H1 (cell line): ENCODE measurements at regions not wholly inside any gene's neighbourhood (a gene's known extent, or its start where the extent isn't known, plus 50 kb on each side); places are given as distances from the start of the nearest gene placed in this dataset.

Source experiments
- EP300 ChIP-seq, 2 experiments: IDR thresholded peaks; 1 replicate in 1 of 2; 2 replicates in 1 of 2; pipeline ENCODE4 v1.6.1; 2011 to 2012; ENCODE audit warnings: low read depth in 2 of 2, low read length in 2 of 2, mild to moderate bottlenecking in 2 of 2, borderline replicate concordance in 1 of 2, inconsistent platforms in 1 of 2, moderate library complexity in 1 of 2
- KDM4A ChIP-seq: IDR thresholded peaks from one replicate; pipeline ENCODE4 v1.7.1; 2012; ENCODE audit warnings: low read depth, mild to moderate bottlenecking, moderate library complexity, low read length, inconsistent platforms; ENCODE audit not compliant: severe bottlenecking
- RAD21 ChIP-seq, 2 experiments: IDR thresholded peaks in 1 of 2; conservative IDR thresholded peaks in 1 of 2; 2 replicates each; pipeline ENCODE4 v1.6.1; 2011; ENCODE audit warnings: low read depth in 2 of 2, low read length in 2 of 2, improper control_type of control experiment in 1 of 2, inconsistent platforms in 1 of 2, mild to moderate bottlenecking in 1 of 2, moderate library complexity in 1 of 2
- TF ChIP-seq, protein P1 (sequence below): IDR thresholded peaks from 2 replicates; pipeline ENCODE4 v1.6.1; 2012; ENCODE audit warnings: low read length, inconsistent platforms

DNA sequence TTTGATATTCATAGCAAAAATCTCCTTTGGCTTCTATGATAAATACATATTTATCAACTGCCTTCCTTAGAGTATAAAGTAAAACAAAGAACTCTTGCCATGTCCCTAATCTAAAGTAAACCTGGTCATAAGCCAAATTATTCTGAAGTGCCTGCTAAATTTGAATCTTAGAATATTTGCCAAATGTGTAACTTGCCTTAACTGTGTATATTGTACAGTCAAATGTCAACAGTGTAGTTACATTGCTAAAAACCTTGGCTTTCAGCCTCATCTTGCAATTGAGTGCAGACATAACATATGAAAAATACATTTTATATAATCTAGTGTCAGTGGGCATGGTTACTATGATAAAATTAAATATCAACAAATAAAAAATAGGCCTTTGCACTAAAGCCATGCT, 583.4 kb upstream of the ADAMTS5 start (continued):
- TF ChIP-seq, protein P1, sequence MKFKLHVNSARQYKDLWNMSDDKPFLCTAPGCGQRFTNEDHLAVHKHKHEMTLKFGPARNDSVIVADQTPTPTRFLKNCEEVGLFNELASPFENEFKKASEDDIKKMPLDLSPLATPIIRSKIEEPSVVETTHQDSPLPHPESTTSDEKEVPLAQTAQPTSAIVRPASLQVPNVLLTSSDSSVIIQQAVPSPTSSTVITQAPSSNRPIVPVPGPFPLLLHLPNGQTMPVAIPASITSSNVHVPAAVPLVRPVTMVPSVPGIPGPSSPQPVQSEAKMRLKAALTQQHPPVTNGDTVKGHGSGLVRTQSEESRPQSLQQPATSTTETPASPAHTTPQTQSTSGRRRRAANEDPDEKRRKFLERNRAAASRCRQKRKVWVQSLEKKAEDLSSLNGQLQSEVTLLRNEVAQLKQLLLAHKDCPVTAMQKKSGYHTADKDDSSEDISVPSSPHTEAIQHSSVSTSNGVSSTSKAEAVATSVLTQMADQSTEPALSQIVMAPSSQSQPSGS, result no peak
- TF ChIP-seq EP300 (IDR thresholded peaks at IDR 0.05; ENCODE audit: borderline replicate concordance in 1 of 2, low read depth in 2 of 2, low read length in 2 of 2), result no peak
- TF ChIP-seq RAD21 (IDR thresholded peaks at IDR 0.05 in 1 of 2, conservative IDR thresholded peaks at IDR 0.05 in 1 of 2; ENCODE audit: low read depth in 2 of 2, low read length in 2 of 2), result no peak
- TF ChIP-seq KDM4A, result no peak
- TF ChIP-seq, all 59 proteins: peak for 0
